Left kidney (tissue), 1 donor: ENCODE measurements at regions not wholly inside any gene's neighbourhood (a gene's known extent, or its start where the extent isn't known, plus 50 kb on each side); places are given as distances from the start of the nearest gene placed in this dataset.

Experiments
- DNase-seq: peaks from one replicate; pipeline ENCODE4 v3.0.0-alpha.2; 2013

- no peak for DNase-seq
These were observed 54.5 kb upstream of the DCTD start for GRCh38 chr4:182971702-182972101.

- no peak for DNase-seq
These were observed 52.6 kb upstream of the DCTD start for GRCh38 chr4:182969651-182970279.

- DNase-seq = no peak
These were observed 51.9 kb upstream of the DCTD start for GRCh38 chr4:182968917-182969650.

GRCh38 chr4:182967403-182967802 is 50.2 kb upstream of the DCTD start:
- DNase-seq = no peak
